Natural killer cell (primary cell): ENCODE measurements at regions not wholly inside any gene's neighbourhood (a gene's known extent, or its start where the extent isn't known, plus 50 kb on each side); places are given as distances from the start of the nearest gene placed in this dataset.
"Not testable (repeated sequence)": the region's sequence is repeated elsewhere in the genome, so short reads cannot be mapped to it uniquely, and the experiment has no call there.

Experiments used
- ATAC-seq, 3 donors: fragments of 150-1000 bp in 2 of 3; fragments of 200-7000 bp in 1 of 3; cut with Tn5 transposase; 1 replicate in 1 of 3; 2 replicates in 2 of 3; pipeline ENCODE4 v1.10.0; 2021; ENCODE audit warnings: mild to moderate bottlenecking in 2 of 3, moderate library complexity in 2 of 3
- DNase-seq, 2 donors: peaks; one replicate each; pipeline versions ENCODE4 v3.0.0 to v3.0.0-alpha.2; 2013 to 2021; ENCODE audit warnings: mixed read lengths in 1 of 2
- H3K27ac ChIP-seq: one replicate; pipeline ENCODE4 v1.5.1; 2013; ENCODE audit warnings: mild to moderate bottlenecking, low read length
- H3K27me3 ChIP-seq: one replicate; pipeline ENCODE4 v1.6.1; 2013; ENCODE audit warnings: low read length; ENCODE audit not compliant: control insufficient read depth, insufficient read depth
- H3K36me3 ChIP-seq: one replicate; pipeline ENCODE4 v1.6.1; 2013; ENCODE audit warnings: low read length; ENCODE audit not compliant: control insufficient read depth, insufficient read depth
- H3K4me1 ChIP-seq: one replicate; pipeline ENCODE4 v1.6.1; 2013; ENCODE audit warnings: low read length; ENCODE audit not compliant: control insufficient read depth, insufficient read depth
- H3K4me3 ChIP-seq: one replicate; pipeline ENCODE4 v1.5.1; 2013; ENCODE audit warnings: low read length
- H3K9me3 ChIP-seq: one replicate; pipeline ENCODE4 v1.6.1; 2013; ENCODE audit warnings: low read length; ENCODE audit not compliant: control insufficient read depth, insufficient read depth
- H3K27ac Mint-ChIP-seq, 2 donors: one replicate each; pipeline ENCODE4 v1.8.0; 2022; ENCODE audit warnings: mild to moderate bottlenecking in 2 of 2, mixed read lengths in 2 of 2, moderate library complexity in 1 of 2
- H3K27me3 Mint-ChIP-seq, 2 donors: one replicate each; pipeline ENCODE4 v1.8.0; 2022; ENCODE audit warnings: low read depth in 2 of 2, mixed read lengths in 2 of 2
- H3K36me3 Mint-ChIP-seq: one replicate; pipeline ENCODE4 v1.8.0; 2022; ENCODE audit warnings: mixed read lengths
- H3K4me1 Mint-ChIP-seq, 2 donors: one replicate each; pipeline ENCODE4 v1.8.0; 2022; ENCODE audit warnings: mixed read lengths in 2 of 2
- H3K4me3 Mint-ChIP-seq: one replicate; pipeline ENCODE4 v1.8.0; 2022; ENCODE audit warnings: mild to moderate bottlenecking, moderate library complexity, mixed read lengths
- H3K9me3 Mint-ChIP-seq, 2 donors: one replicate each; pipeline ENCODE4 v1.8.0; 2022; ENCODE audit warnings: mixed read lengths in 2 of 2
- WGBS: methylation state at CpG from one replicate; pipeline ENCODE4 v1.1.7; 2013; ENCODE audit warnings: missing lambda C conversion rate; ENCODE audit not compliant: insufficient coverage; 5-methylcytosine and 5-hydroxymethylcytosine counted together
- intact Hi-C: fragments of 100-400 bp; cut with micrococcal nuclease; formaldehyde crosslinking; loops from one replicate; pipeline ENCODE4 v1.14.2; 2022
- TF ChIP-seq, protein P1 (sequence below): fragments of 200-600 bp; IDR thresholded peaks from one replicate; pipeline ENCODE4 v1.8.0; 2022; ENCODE audit warnings: antibody characterized with exemption

- H3K4me1 Mint-ChIP-seq, result no peaks in the 10 kb centered on the region
- no peak overlapping the region for H3K4me3 ChIP-seq
These were observed 1158.5 kb downstream of the JRKL start for GRCh38 chr11:97548280-97548679.

GRCh38 chr11:97557399-97557798, 1167.6 kb downstream of the JRKL start:
- H3K9me3 Mint-ChIP-seq, result peaks cover 9% of the 10 kb centered on the region in 2 donors
- intact Hi-C loops, result no loop called here
- H3K4me3 Mint-ChIP-seq, result no peak overlapping the region
- H3K36me3 Mint-ChIP-seq, result peaks cover 7% of the 10 kb centered on the region
- H3K27me3 Mint-ChIP-seq, result no peaks in the 10 kb centered on the region
- WGBS, result 86% methylated on average over 1 of the region's 2 CpGs
- Histone ChIP-seq H3K27ac (no peak overlapping the region), H3K4me3 (no peak overlapping the region), H3K9me3 (no peaks in the 10 kb centered on the region), H3K4me1 (no peaks in the 10 kb centered on the region), H3K27me3 (no peaks in the 10 kb centered on the region), H3K36me3 (no peaks in the 10 kb centered on the region)
- TF ChIP-seq, protein P1, sequence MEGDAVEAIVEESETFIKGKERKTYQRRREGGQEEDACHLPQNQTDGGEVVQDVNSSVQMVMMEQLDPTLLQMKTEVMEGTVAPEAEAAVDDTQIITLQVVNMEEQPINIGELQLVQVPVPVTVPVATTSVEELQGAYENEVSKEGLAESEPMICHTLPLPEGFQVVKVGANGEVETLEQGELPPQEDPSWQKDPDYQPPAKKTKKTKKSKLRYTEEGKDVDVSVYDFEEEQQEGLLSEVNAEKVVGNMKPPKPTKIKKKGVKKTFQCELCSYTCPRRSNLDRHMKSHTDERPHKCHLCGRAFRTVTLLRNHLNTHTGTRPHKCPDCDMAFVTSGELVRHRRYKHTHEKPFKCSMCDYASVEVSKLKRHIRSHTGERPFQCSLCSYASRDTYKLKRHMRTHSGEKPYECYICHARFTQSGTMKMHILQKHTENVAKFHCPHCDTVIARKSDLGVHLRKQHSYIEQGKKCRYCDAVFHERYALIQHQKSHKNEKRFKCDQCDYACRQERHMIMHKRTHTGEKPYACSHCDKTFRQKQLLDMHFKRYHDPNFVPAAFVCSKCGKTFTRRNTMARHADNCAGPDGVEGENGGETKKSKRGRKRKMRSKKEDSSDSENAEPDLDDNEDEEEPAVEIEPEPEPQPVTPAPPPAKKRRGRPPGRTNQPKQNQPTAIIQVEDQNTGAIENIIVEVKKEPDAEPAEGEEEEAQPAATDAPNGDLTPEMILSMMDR, result no peak
- DNase-seq, result no peak
- no peaks in the 10 kb centered on the region for H3K4me1 Mint-ChIP-seq
- H3K27ac Mint-ChIP-seq, result no peak overlapping the region
- ATAC-seq, result no peak

More at GRCh38 chr11:97548280-97548679, 1158.5 kb downstream of the JRKL start:
- Histone ChIP-seq H3K36me3 (no peaks in the 10 kb centered on the region), H3K9me3 (no peaks in the 10 kb centered on the region), H3K27me3 (no peaks in the 10 kb centered on the region), H3K27ac (no peak overlapping the region), H3K4me1 (no peaks in the 10 kb centered on the region)
- intact Hi-C loops, result no loop called here
- no peak for ATAC-seq
- DNase-seq, result no peak
- TF ChIP-seq, protein P1, result no peak
- Mint-ChIP-seq H3K27ac (no peak overlapping the region), H3K36me3 (peaks cover 8% of the 10 kb centered on the region), H3K9me3 (peaks cover 13 to 14% of the 10 kb centered on the region in 2 donors), H3K4me3 (no peak overlapping the region), H3K27me3 (no peaks in the 10 kb centered on the region)
- 91% methylated on average over 1 of the region's 2 CpGs for WGBS

DNA sequence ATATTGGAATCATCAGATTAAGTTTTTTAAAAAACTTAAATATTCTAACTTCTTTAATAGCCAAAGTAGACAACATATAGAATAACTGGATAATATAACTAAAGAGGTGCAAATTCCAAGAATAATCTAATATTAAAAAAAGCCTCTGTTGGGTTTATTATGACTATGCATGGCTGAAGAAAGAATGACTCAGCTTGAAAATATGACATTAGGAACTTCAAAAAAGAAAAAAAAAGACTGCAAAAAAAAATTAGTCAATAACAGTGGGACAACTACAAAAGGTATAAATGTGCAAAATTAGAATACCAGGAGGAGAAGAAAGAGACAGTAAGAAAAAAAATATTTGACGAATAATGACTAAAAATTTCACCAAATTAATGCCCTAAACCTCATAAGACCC, 1178.0 kb downstream of the JRKL start:
- H3K9me3 Mint-ChIP-seq, result peaks cover 20 to 26% of the 10 kb centered on the region in 2 donors
- intact Hi-C loops, result no loop called here
- H3K4me1 Mint-ChIP-seq, result no peaks in the 10 kb centered on the region
- Histone ChIP-seq H3K36me3 (no peaks in the 10 kb centered on the region), H3K4me3 (no peak overlapping the region), H3K4me1 (no peaks in the 10 kb centered on the region), H3K27me3 (no peaks in the 10 kb centered on the region), H3K27ac (no peak overlapping the region), H3K9me3 (peaks cover 3% of the 10 kb centered on the region)
- peaks cover 36% of the 10 kb centered on the region for H3K36me3 Mint-ChIP-seq
- H3K4me3 Mint-ChIP-seq, result no peak overlapping the region
- no peak overlapping the region for H3K27ac Mint-ChIP-seq
- TF ChIP-seq, protein P1, result no peak
- ATAC-seq (no peak), DNase-seq (no peak)
- WGBS, result no CpG with 5 or more reads among the region's 1 CpG
- H3K27me3 Mint-ChIP-seq, result no peaks in the 10 kb centered on the region

GRCh38 chr11:97570636-97571035, 1180.8 kb downstream of the JRKL start:
- no peaks in the 10 kb centered on the region for H3K27me3 ChIP-seq
- H3K27ac ChIP-seq, result no peak overlapping the region

DNA sequence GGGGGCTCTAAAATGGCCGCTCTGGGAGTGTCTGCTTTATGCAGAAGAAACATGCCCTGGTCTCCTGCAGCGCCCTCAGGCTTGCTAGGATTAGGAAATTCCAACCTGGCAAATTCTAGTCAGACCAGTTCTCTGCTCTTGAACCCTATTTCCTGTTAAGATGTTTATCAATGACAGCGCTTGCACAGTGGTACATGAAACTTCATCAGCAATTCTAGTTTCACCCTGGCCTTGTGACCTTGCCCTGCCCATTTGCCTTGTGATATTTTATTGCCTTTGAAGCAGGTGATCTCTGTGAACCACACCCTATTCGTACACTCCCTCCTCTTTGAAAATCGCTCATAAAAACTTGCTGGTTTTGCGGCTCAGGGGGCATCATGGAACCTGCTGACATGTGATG, 1184.0 kb downstream of the JRKL start:
- H3K4me3 ChIP-seq, H3K4me1 Mint-ChIP-seq, H3K27me3 Mint-ChIP-seq, H3K27ac ChIP-seq, H3K36me3 ChIP-seq, H3K9me3 ChIP-seq, H3K27me3 ChIP-seq, ATAC-seq, H3K27ac Mint-ChIP-seq, H3K4me3 Mint-ChIP-seq, intact Hi-C loops, DNase-seq, H3K4me1 ChIP-seq: not testable (repeated sequence)
- WGBS, result 84% methylated on average over 6 of the region's 6 CpGs
- Mint-ChIP-seq H3K9me3 (peaks cover 18 to 21% of the 10 kb centered on the region in 2 donors), H3K36me3 (peaks cover 10% of the 10 kb centered on the region)

More at GRCh38 chr11:97570636-97571035, 1180.8 kb downstream of the JRKL start:
- Mint-ChIP-seq H3K4me1 (no peaks in the 10 kb centered on the region), H3K4me3 (no peak overlapping the region), H3K27me3 (no peaks in the 10 kb centered on the region), H3K27ac (no peak overlapping the region), H3K36me3 (peaks cover 36% of the 10 kb centered on the region), H3K9me3 (peaks cover 24 to 30% of the 10 kb centered on the region in 2 donors)
- no peaks in the 10 kb centered on the region for H3K36me3 ChIP-seq
- H3K4me3 ChIP-seq, result no peak overlapping the region
- DNase-seq, result no peak
- ATAC-seq, result no peak
- 57% methylated on average over 3 of the region's 3 CpGs for WGBS
- TF ChIP-seq, protein P1, result no peak
- peaks cover 3% of the 10 kb centered on the region for H3K9me3 ChIP-seq
- no peaks in the 10 kb centered on the region for H3K4me1 ChIP-seq
- intact Hi-C loops, result no loop called here
